NCI-H2107 treated with DMSO at 0.1 percent for 48 hours (cell line): ENCODE measurements at regions not wholly inside any gene's neighbourhood (a gene's known extent, or its start where the extent isn't known, plus 50 kb on each side); places are given as distances from the start of the nearest gene placed in this dataset.

ENCODE experiments used
- DNase-seq: peaks from one replicate; lab custom pipeline; 2025; ENCODE audit not compliant: unreplicated experiment; lab: John Stamatoyannopoulos, UW

DNA sequence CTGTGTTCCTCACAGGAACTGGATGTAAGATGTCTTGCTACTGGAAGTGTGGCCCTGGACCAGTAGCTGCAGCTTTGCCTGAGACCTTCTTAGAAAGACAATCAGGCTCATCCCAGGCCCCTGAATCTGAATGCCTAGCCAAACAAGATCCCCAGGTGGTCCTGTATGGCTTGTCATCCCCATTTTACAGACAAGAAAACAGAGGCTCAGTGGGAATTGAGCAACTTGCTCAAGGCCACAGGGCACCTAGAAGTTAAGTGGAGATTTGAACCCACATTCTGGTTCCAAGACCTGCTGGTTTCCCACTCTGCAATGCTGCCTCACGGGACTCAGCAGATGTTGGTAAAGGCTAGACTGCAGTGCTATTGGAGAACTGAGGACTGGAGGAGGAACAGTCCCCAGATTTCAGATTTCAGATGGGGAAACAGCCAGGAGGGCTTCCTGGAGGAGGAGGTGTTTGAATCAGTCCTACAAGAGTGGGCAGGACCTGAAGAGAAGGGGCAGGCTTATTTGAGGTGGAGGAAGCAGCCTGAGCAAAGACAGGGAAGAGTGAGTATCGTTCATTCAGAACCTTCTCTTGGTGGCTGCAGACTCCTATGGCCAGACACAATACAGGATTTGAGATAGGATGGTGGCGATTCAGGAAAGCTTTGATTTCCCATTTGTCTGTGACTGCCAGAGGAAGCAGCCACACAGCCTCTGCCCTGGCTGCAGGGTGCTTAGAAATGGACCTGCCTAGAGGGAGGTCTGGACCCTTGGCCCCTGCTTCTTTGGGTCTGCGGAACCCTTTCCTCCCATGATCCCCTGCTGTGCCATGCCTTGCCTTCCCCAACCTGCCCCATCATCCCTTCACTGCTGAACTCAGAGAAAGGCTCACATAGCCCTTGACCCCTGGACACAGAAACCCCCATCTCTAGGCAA lies 233.4 kb upstream of the NLRP1 start:
- DNase-seq = no peak

DNA sequence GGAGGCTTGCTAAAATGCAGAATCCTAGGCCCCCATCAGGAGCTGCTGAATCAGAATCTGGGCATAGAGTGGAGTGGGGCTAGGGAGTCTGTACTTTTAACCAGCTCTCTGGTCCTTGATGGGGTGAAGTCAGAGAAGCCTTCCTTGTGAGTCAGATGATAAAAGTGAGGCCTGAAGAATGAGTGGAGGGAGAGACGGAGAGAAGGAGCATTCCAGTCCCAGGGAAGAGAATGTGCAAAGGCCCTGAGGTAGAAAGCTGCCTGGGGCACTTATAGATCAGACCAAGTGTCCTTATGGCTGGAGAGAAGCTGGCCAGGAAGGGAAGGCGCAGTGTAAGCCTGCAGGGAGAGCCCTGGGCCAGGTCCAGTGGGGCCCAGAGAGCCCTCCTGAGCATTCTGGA lies 235.1 kb upstream of the NLRP1 start:
- DNase-seq = no peak

DNA sequence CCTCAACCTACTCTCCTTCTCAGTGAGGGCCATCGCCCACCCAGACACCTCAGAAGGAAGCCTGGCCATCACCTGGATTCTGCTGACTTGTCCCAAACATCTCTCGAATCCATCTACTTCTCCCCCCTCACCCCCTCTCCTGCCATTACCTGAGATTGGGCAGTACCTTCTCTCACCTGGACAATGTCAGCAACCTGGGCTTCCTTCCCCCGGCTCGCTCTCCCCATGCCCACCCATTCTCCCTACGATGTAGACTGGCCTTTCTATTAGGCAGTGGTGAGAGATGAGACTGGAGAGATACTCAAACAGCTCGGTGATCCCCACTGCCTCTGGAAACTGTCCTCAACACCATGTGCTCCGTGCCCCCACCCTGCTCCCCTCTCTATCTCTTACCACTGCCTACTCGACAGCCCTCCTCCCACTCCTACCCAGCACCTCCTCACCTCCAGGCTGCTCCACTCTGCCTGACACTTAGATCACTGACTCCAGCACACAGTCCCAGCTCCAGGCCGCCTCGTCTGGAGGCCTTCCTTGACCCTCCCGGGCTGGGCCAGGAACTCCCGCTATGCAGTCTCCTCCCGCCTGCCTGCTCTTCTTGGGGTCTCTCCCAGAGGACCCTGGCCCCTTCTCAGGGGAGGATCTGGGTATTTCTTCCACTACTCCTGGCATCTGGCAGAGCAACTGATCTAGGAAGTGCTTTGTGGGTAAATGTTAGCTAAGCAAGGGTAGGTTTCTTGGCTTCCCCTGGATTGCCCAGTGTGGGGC lies 235.8 kb upstream of the NLRP1 start:
- DNase-seq = no peak

DNA sequence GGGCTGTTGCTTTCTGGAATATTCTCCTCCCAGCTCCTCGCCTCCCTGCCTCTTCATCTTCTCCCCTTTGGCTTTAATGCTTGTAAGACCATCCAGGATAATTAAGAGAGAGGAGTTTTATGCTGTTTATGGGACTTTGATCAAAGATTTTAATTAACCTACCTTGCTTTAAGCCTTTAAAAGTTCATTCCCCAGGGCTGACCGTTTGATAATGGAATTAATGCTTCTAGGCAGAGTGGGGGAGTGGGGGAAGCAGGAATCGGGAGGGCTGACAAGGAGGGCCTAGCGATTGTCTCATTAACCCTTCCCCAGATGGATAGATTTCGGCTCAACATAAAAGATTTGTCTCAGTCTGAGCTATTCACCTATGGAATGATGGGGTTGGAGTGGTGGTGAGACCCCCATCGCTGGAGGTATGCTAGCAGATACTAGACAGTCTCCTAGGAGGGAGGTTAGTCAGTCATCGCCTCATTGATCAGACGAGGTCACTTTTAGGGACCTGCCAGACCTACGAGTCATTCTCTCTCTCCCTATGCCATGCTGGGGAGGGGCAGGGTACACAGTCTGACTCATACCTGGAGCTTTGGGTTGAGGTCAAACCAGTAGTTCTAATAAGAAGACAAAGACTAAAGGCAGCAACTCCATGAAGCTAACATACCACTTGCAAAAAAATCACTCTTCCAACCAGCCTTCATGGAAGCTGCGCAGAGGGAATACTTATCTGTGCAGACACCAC lies 236.6 kb upstream of the NLRP1 start:
- DNase-seq = no peak

DNA sequence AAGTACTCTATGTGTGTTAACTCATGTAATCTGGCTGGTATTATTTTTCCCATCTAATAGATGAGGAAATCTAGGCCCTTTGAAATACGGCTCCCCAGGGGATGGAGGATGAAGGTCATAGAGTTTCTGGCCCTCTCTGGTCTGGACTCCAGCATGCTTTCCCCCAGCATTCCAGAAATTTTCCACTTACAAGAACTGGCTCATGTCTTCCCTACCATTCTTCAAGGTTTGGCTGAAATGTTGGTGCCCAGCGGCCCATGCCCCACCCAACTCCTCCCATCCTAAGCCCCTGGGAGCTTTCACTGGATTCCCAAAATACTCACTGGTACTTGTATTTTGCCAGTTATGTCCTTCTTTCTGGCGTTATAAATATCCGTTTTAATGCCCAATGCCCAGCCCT lies 237.5 kb upstream of the NLRP1 start:
- no peak for DNase-seq

DNA sequence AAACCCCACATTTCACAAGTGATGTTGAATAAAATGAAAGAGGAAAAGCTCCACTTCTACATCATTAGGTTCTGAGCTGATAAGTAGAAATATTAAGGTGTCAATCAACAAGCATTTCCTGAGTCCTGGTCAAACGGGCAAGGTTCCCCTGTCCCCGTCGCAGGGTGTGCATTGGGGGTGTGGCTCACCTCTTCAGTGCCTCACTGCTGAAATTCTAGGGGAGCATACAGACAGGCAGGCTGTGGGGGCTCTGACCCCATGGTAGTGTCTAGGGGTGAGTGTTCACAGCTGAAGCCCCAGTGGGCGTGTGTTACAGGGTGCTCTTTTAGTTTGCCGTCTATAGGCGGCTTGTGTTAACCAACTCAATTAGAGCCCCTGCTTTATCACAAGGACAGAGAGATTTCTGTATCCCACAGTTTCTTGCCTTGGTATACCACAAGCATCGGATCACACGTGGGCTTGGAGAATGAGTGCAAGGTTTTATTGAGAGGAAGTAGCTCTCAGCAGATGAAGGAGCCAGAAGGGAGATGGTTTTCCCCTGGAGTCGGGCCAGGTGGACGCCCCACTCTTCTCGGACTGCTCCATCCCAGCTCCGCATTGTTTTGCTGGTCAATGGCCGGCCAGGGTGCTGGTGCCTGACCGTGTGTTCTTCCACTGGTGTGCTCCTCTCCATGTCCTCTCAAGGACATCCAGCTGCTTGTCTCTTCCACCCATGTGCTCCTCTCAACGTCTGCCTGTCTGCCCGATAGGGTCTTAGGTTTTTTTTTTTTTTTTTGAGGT lies 238.2 kb upstream of the NLRP1 start:
- no peak for DNase-seq

DNA sequence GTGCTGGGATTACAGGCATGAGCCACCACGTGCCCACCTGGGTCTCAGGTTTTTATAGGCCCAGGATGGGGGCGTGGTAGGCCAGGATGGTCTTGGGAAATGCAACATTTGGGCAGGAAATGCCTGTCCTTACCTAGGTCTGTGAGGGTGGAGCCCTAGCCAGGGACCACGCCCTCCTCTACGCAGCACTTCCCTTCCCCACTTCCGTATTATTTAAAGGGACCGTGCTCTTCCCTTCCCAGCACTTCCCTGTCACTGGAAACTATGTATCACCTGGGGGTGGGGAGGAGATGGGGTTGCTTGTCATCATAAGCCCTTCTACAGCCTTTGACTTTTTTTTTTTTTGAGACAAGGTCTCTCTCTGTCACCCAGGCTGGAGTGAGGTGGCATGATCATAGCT lies 238.9 kb upstream of the NLRP1 start:
- no peak for DNase-seq

DNA sequence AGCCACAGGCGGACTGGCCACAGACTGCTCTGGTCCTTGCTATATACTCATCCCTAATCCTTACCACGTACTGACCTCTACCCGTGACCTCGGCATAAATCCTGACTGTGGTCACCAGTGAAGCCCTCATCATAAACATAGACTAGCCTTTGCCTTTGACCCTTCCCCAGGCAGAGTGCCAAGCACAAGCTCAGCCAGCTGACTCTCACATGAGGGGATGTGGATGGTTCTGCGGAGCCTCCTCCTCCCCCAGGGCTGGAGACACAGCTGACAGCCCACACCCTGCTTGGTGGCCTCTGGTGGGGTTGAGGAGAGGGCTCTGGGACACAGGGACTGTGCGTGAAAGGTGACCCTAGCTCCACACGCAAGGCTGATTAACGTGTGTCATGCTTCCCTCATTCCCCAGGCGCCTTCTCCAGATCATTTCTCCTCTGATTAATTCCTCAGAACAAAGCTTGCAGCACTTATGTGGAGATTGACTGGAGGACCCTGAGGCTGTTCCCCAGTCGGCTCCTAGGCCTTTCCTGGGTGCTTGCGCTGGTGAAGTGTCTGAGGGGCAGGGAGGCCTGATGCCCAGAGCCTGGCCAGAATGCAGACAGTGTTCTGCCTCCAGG lies 241.5 kb upstream of the NLRP1 start:
- no peak for DNase-seq

DNA sequence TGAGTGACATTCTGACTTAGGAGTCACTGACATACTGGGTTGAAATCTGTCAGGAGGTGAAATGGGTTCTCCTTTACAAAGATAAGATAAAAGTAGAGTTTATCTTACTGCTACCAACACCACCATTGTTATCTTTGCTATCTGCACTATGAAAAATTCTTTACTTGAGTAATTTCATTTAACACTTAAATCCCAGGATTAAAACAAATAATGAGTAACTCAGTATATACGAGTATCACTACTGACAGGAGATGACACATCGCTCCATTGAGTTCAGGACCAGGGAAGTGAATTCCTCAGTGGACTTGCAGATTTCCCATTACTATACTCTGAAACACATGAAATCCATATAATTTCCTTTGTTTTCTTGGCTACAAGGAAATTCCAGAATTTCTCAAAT lies 242.1 kb upstream of the NLRP1 start:
- no peak for DNase-seq

DNA sequence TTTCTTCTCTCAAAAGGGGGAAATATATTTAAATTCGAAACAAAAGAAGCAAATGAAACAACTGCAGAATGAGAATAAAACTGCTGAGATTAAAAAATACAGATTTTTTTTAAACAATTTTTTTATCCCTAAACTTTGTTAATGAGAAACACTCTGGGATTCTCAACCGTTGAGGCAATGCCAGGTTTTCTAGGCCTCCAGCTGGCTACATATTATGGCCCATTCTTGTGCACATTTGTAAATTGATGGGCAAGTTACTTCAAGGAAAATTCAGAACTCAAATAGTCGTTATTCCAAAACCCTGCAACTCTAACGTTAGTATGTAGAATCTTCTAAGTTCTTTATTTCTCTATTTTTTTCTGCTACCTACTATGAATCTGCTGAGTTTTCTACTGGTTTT lies 239.3 kb upstream of the WSCD1 start:
- no peak for DNase-seq

DNA sequence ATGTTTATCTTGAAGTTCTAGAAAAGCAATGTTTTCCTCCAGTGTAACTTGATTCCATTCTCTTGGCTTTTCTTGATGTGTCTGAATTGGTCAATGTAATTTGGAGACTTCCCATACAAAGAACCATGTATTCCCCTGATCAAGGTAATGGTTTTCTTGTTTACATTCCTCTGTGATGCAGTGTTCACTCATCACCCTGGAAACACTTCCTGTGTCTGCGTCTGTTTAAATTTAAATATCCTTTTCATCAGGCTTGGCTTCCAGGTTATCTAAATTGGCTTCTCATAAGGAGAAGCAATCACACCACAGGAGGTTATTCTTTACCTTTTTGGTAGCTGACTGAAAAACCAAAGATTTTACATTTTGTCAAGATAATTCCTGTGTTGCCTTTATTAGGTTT lies 237.3 kb upstream of the WSCD1 start:
- no peak for DNase-seq

DNA sequence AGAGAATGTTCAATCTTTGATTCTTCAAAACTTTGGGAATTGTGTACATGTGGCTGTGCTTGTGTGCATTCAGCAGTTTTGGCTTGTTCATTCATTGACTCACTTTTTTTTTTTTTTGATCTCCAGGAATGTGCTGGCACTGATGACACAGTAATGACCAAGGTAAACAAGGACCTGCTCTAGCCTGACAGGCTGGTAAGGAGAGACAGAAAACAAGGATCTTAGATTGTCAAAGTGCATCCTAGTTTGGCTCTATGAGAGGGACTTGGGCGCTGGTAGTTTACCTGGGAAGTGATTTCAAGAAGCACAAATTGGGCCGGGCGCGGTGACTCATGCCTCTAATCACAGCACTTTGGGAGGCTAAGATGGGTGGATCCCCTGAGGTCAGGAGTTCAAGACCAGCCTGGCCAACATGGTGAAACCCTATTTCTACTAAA lies 233.1 kb upstream of the WSCD1 start:
- no peak for DNase-seq

DNA sequence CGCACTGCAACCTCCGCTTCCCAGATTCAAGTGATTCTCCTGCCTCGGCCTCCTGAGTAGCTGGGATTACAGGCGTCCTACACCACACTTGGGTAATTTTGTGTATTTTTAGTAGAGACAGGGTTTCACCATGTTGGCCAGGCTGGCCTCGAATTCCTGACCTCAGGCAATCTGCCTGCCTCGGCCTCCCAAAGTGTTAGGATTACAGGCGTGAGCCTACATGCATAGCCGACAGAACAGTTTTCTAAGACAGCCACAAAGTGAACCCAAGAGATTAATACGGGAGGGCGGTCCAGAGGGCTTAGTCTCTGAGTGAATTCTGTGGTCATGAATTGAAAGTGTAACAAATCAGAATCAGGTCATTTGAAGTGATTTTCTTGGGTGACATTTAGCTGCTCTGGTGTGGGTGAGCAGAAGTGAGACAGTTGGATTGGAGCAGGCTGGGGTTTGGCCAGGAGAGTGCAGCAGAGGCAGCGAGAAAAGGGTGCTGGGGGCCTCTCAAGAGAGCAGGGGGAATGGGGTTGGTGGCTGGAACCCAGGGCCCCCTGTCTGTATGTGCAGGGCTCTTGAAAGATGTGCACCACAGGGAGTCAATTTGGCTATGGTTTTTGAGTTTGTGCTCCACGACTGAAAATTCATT lies 231.4 kb upstream of the WSCD1 start:
- DNase-seq = no peak

DNA sequence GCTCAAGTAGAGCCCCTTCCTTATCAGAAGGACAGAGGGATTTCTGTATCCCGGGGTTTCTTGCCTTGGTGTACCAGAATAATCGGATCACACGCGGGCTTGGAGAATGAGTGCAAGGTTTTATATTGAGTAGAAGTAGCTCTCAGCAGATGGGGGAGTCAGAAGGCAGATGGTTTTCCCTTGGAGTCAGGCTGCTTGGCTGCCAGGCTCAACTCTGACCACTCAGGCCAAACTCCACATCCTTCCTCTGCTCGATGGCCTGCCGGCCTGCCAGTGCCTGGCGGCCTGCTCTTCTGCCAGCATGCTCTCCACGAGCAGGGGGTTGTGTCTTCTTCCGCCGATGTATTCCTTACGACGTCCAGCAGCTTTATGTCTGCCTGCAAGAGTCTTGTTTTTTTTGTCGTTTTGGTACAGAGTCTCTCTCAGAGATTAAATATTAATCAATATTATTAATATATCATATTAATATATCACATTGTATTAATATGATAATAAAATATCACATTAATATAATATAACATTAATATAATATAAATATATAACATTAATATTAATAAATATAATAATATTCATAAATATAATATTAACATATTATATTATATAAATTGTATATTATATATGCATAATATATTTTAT lies 229.2 kb upstream of the WSCD1 start:
- DNase-seq = no peak

DNA sequence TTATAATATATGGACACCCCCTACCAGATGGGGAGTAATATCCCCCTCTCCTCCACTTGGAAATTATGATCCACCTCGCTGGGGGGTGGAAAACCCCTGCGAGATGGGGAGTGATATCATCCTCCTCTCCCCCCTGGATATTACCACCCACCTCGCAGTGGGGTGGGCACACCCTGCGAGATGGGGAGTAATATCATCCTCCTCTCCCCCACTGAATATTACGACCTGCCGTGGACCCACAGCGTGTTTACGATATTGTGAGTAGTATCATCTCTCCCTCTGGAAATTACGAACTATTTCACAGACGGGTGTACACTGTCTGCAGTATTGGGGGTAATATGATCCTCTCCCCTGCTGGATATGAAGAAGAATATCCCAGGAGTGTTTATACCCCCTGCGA lies 228.3 kb upstream of the WSCD1 start:
- DNase-seq = no peak

DNA sequence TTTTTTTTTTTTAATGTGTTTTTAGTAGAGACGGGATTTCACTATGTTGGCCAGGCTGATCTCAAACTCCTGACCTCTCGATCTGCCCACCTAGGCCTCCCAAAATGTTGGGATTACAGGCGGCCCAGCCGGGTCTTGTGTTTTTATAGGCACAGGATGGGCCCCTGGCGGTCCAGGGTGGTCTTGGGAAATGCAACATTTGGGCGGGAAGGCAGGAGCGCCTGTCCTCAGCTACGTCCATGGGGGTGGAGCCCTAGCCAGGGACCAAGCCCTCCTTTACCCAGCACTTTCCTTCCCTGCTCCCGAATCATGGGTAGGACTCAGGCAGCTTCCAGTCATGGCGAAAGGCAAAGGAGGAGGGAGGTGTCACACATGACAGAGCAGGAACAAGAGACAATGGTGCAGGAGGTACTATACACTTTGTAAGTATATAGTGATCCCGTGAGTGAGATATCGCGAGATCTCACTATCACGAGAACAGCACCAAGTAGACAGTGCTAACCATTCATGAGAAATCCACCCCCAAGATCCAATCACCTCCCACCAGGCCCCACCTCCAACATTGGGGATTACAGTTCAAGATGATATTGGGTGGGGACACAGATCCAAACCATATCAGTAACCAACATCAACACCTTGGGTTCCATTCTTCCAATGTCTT lies 226.7 kb upstream of the WSCD1 start:
- no peak for DNase-seq

DNA sequence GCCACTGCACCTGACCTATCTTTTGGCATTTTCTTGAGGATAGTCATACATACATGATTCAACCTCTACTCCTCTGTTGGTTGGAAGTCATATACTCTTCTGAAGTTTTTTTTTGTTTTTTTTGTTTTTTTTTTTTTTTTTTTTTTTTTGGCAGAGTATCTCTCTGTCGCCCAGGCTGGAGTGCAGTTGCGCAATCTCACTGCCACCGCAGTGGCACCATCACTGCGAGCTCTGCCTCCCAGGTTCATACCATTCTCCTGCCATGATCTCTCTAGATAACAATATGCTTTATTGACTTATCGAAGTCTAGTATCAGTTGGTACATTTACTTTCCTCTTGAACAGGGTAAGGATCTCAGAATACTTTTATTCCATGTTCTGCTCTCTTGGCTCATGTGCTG lies 224.2 kb upstream of the WSCD1 start:
- no peak for DNase-seq

DNA sequence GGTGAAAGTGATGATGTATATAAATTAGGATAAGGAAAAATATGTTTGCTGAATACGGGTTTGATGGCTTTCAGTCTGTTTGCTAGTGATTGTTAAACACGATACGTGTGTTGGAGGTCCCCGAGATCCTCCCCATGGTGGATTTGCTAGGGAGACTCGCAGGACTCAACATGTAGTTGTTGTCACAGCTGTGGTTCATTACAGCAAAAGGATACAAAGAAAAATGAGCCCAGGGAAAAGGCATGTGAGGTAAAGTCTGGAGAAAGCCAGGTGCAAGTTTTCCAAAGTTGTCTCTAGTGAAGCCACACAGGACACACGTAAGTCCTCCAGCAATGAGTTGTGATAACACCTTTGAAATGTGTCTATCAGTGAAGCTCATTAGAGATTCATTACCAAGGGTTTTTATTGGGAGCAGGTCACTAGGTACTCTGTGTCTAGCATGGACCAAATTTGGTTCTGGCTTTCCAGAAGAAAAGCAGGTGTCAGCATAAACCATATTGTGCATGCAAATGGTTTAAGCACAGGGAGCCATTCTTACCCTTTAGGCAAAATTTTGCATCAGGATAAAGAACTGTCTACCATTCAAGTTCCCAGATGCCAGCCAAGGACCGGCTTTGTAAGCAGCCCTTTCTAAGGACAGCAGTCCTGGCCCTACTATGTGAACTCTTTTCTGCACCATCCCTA lies 215.2 kb upstream of the WSCD1 start:
- no peak for DNase-seq
